Right renal pelvis (tissue), 4 donors: ENCODE measurements at regions not wholly inside any gene's neighbourhood (a gene's known extent, or its start where the extent isn't known, plus 50 kb on each side); places are given as distances from the start of the nearest gene placed in this dataset.

Experiments
- DNase-seq, 4 donors: peaks; one replicate each; pipeline ENCODE4 v3.0.0-alpha.2; 2013; ENCODE audit warnings: low read depth in 4 of 4, low spot score in 3 of 4, missing footprints in 1 of 4

DNA sequence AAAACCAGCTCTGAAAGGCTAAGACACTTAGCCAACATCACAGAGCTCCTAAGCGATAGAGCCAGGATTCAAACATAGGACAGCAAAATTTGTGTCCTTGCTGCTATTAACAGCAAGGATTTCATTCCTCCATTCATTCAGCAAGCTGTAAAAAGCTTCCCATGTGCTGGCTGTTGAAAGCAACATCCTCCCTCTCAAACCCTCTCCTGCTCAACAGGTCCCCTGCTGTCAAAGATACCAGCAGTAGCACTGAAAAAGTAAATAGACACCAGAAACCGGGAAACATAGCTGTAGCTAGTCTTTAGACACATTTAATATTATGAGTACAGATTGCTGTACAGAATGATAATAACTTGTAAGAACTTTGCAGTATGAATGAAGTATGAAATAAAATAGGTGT is 52.6 kb upstream of the ADAMTSL1 start:
- no peak for DNase-seq

DNA sequence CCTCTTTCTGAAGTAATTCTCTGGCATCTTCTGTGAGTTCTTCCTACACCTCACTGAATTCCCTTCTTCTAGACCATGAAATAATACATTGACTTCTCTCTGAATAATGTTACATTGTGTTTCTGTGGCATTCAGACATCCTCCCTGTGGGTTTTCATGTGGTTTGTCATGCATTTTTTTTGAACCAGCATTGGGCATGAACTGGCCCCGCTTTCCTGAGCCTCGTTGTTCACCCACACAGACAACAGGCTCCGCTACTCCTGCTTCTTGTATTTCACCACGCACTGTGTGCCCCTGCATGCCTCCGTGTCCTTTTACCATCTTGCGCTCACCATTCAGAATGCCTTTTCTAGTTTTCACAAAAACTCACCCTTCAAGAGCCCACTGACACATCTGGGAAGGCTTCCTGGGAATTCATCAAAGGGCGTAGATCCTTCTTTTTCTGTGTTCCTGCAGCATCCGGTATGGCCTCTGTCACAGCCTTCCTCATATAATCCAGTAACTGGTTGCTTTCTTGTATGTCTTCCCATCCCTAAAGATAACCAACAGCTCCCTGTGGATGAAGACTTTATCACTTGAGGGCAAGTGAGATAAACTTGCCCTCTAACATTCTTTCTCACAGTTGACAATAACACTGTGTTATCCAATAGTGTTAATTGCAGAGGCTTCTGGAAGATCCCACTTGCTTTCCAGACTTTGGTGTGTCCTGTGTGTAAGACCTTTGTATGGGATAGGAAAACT is 51.5 kb upstream of the ADAMTSL1 start:
- no peak for DNase-seq

DNA sequence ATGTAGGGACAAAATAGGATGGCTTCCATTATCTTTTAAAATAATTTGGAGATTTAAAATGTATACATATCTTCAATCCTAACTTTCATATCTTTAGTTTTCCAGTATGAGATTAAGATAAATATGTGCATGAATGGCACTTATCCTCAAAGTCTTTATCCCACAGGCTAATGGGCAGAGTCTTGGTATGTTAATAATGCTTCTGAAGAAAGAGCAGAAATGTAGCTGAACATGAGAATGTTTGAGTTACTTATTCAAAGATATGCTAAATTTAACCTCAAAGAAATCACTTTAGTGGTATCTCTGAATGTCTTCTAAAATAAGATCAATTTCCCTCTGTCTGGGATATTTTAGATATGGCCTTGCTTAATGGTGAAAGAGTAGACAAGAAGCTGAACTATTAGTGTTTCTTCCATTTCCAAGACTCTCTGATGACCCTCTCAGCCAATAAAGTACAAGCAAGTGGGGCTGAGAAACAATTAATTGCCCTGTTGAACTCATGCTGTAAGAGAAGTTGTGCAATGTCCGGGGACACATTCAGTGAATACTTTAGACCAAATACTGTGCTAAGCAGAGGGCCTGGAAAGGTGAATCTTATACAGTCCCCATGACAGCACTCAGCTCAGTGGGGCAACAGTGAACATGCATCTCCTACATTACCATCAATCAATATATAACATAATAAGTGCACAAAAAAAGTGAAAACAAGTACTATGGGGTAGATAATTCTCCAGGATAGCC is 50.0 kb upstream of the ADAMTSL1 start:
- DNase-seq, result no peak
